ENCODE measurements at regions not wholly inside any gene's neighbourhood (a gene's known extent, or its start where the extent isn't known, plus 50 kb on each side); places are given as distances from the start of the nearest gene placed in this dataset.
A peak's percentile ranks its signal among the peaks of the same experiment; 100 is the strongest.
"Not testable (repeated sequence)": the region's sequence is repeated elsewhere in the genome, so short reads cannot be mapped to it uniquely, and the experiment has no call there.

DNA sequence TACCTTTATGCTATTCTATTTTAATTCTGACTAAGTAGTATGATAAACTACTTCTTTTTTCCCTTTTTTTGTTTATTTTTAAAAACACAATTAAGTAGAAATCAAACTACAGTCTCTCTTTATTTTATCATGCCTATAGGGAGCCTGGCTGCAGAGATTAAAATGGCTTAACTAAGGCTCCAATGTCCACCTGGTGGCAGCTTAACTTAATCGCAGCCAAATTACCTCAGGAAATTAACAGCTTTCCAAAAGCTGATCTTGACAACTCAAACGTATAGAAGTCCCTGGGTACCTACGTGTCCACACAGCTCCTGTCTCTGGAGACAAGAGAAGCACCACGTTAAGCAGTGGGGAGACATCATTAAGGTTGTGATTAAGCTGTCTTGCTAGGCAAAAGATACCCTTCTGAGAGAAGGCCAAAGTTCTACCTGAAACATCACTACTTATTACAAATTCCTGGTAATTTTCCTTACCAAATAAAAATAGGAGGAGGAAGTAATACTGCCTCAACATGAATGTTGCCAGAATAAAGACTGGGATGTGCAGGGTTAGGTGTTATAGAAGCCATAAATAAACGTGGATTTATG, 63.2 kb upstream of the SNX19 start:
- DNase-seq (ENCODE audit: low spot score) = no peak

- DNase-seq (ENCODE audit: low spot score) = no peak
Measured at GRCh38 chr11:130980071-130980862, 64.0 kb upstream of the SNX19 start.

DNA sequence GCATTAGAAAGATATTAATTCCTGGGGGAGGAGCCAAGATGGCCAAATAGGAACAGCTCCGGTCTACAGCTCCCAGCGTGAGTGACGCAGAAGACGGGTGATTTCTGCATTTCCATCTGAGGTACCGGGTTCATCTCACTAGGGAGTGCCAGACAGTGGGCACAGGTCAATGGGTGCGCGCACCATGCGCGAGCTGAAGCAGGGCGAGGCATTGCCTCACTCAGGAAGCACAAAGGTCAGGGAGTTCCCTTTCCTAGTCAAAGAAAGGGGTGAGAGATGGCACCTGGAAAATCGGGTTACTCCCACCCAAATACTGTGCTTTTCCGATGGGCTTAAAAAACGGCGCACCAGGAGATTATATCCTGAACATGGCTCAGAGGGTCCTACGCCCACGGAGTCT, 68.0 kb upstream of the SNX19 start:
- not testable (repeated sequence) for DNase-seq (ENCODE audit: low spot score)

DNA sequence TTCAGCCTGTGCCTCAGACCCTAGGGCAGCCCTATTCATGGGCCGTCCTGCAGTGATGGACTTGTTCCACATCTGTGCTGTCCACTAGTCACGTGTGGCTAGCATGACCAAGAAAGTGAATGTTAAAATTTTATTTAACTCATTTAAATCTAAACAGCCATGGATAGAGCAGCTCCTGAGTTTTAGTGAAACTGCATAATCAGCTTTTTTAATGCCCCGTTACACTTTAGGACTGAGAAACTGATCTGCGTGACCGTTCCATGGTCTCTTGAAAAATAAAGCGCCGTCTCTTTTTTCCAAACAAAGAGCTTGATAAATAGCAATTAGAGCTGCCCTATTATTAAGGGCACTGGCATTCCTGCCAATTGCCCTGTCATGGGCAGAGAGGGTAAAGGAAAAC, 76.5 kb upstream of the SNX19 start:
- DNase-seq (ENCODE audit: low spot score) = no peak

DNA sequence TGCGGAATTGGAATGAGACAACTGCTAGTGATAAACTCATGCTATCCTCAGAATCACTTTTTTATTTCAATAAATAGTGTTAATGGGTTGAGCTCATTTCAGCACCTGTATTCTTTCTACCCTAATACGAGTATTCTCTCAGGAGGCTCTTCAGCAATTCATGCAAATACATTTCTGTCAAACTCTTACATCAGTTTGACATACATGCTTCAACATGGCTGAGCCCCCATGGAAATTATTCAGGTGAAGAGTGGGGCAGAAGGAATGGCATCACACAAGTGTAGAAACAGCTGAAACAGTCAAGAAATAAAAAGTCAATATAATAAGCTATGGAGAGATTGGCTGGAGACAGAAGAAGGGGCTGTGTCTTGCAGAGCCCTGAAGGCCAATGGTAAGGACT, 77.8 kb upstream of the SNX19 start:
- DNase-seq (ENCODE audit: low spot score) = no peak

DNA sequence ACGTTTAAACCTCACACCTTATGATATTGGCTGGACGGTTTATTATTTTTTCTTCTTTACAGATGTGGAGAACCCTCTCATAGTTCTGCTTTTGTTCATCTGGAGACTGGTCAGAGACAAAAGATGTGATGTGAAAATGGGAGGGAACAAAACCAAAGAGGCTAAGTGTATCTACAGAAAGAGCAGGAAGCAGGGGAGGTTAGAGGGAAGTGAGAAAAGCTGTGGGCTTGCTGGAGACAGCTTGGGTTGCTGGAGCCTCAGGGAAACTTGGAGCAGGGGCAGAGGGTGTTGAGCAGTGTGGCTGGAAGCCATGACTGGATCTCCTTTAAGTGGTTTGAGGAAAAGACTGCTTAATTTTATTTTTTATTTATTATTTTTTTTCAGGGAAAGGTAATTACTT, 79.0 kb upstream of the SNX19 start:
- DNase-seq (ENCODE audit: low spot score) = no peak

GRCh38 chr11:130997278-130997677, 81.0 kb upstream of the SNX19 start:
- no peak for DNase-seq (ENCODE audit: low spot score)

DNA sequence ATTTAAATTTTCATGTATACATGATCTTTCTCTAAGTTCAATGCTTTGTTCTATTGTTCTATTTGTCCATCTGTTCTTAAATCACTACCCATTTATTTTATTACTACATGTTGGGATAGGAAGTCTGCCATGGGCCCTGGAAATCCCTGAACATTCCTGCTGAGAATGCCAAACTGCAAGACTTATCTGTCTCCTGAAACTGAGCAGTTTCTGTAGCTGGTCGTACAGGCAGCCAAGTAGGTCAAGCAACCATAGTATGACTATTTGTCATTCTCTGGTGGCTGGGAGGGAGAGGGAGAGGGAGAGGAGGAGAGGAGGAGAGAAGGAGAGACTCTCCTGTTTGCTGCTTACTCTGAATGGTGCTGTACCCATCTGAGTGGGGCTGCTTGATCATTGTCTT, 82.8 kb upstream of the SNX19 start:
- no peak for DNase-seq (ENCODE audit: low spot score)

- peak; percentile 76 for DNase-seq (ENCODE audit: low spot score)
Measured at GRCh38 chr11:130999992-131000770, 83.9 kb upstream of the SNX19 start.

- no peak for DNase-seq (ENCODE audit: low spot score)
Measured at GRCh38 chr11:131002145-131002544, 85.9 kb upstream of the SNX19 start.

GRCh38 chr11:131005829-131006228, 89.5 kb upstream of the SNX19 start:
- DNase-seq (ENCODE audit: low spot score) = no peak

- DNase-seq (ENCODE audit: low spot score) = peak; percentile 23
Measured at GRCh38 chr11:131025020-131025419, 108.7 kb upstream of the SNX19 start.

DNA sequence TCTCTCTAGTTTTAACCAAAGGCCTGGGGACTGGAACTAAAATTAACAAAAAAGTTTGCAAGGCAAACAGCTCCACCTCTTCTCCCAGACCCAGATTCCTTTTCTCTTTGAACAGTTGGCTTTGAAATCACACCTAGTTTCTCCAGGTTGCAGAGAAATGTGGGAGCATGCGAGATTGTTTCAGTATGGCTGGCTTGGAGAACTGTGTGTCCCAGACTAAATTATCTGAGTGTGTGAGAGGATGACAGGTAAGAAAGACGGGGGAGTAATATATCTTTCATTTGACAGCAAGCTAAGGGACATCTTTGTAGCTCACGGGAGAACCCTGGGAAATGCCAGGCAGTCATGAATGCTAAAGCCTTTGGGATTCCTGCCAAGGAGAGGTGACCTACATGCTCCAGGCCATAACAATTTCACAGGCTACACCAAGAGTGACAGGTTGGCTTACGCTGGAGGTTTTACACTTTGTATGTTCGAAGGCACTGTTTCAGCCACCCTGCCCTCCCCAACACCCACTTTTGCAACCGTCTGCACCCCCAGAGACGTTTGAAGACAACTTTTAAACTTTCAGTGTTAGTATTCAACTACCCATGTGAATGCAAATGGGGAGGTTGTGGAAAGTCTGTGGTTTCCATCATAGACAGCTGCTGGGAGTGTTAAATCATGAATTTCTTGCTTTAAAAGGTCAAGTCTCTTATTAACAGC, 109.3 kb upstream of the SNX19 start:
- no peak for DNase-seq (ENCODE audit: low spot score)

GRCh38 chr11:131027491-131027890, 111.2 kb upstream of the SNX19 start:
- DNase-seq (ENCODE audit: low spot score) = no peak

DNA sequence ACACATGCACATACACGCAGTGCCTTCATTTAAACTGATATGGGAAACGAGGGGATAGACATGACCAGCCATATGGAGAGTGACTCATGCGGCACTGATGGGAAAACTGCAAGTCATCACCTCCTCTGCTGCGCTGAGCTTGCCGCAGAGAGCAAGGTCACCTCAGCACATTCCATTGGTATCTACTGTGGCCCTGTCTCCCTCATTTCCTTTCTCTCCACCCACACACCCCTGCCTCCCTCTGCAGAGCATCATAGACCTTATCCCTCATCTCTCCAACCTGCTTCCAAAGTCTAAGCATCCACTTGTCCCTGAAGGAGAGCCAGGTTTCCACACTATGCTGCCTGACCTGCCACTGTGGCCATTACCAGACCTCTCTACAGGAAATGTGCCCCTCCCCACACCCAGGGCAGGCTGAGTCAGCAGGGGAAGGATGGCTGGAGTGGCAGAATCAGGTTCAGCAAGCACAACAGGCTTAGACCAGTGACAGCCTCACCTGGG, 116.9 kb upstream of the SNX19 start:
- peak; percentile 90 for DNase-seq (ENCODE audit: low spot score)

DNA sequence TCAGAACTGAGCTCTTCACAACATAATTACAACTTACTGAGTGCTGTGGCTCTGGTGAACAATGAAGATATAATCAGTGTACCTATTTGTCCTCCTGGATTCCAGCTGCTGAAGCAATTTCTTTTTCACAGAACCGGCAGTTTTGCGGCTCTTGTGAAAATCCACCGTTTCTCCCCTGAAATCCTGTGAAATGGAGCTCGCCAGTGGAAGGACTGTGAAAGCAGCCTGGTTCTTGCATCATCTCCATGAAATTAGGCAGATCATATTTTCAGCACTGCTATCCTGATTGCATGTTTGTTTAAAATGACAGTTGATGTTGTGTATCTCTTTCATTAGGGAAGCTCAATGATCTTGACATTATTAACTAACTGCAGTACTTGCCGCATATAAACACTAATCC, 120.2 kb upstream of the SNX19 start:
- no peak for DNase-seq (ENCODE audit: low spot score)

DNA sequence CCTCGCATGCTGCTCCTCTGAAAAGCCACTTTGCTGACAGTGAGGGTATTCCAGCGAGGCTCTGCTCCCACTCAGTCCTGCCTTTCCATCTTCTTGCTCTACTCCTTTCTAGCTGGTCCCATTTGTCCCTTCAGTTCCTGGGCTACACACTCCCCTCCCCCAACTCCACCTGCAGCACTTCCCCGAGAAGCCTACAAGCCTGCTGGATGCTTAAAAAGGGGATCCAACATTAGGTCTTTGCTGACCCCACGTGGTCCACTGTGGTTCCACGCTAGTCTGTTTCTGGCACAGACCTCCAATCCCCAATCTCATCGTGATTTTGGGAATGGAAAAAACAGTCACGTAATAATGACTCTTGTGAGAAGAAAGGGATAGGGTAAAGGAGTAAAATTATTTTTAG, 121.6 kb upstream of the SNX19 start:
- no peak for DNase-seq (ENCODE audit: low spot score)

- peak; percentile 13 for DNase-seq (ENCODE audit: low spot score)
Measured at GRCh38 chr11:131038597-131038996, 122.3 kb upstream of the SNX19 start.

DNA sequence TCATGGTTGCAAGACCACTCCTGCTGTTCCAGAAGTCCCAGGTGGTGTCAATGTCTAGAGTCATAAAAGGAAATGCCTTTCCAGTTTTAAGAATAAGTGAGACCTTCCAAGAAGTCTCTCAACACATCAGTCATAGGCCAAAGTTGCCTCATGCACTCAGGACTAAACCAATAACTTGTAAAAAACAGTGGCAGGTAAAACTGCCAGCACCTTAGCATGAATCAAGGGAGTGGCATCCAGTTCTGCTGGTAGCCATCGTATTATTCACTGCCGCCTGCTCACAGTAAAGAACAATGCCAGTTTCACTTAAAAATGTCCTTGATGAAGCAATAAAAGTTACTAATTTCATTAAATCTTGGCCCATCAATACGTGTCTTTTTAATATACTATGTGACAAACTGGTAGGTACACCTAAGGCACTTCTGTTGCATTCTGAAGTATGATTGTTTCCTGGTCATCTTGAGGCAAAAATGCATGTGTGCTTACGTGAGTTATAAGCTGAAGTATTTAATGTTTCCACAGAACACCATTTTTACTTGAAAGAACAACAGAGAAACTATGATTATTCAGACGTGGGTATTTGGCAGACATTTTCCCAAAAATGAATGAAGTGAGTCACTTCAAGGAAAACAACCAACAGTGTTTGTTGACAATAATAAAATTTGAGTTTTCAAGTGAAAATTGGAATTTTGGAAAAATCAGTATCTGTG, 125.2 kb upstream of the SNX19 start:
- no peak for DNase-seq (ENCODE audit: low spot score)

DNA sequence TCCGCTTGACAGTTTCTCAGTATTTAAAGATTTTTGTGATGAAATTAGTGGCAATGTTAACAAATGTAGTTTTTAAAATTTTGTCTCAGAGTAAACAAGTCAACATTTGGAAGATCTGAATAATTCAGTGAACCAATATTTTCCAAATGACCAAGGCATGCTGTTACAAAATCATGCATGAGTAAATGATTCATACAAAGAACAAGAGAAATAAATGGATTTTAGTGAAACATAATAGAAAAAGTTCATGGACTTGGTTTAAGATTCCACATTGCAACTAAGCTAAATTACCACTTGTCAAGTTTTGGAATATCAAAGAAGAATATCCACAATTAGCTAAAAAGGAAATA, 125.7 kb upstream of the SNX19 start:
- no peak for DNase-seq (ENCODE audit: low spot score)

DNA sequence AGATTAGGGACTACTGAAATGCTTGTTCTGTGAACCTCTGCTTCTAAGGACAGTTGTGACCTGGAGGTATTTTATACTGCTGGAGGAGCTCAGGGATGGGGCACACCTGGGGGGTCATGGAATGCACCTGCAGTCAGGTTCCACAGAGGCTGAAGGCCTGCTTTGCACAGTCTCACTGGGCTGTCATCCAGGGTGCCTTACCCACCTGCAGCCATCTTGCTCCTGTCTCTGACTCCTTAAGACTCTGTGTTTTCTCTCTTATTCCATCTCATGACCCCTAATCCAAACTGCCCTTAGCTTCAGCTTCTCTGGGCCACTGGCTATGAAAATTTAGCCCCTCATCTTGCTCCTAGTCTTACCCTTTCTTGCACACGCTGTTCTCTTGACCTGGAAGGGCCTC, 127.0 kb upstream of the SNX19 start:
- no peak for DNase-seq (ENCODE audit: low spot score)

- no peak for DNase-seq (ENCODE audit: low spot score)
Measured at GRCh38 chr11:131044851-131045250, 128.6 kb upstream of the SNX19 start.

All from A172 (cell line).